ENCODE measurements at regions not wholly inside any gene's neighbourhood (a gene's known extent, or its start where the extent isn't known, plus 50 kb on each side); places are given as distances from the start of the nearest gene placed in this dataset.

- intact Hi-C loops (cut with DNase I) = no loop called here
- no peak for DNase-seq (ENCODE audit: low spot score)
- no peak for ATAC-seq
Observed at GRCh38 chr13:86201477-86201876, 402.3 kb upstream of the SLITRK6 start.

GRCh38 chr13:86193281-86193680 lies 394.1 kb upstream of the SLITRK6 start:
- intact Hi-C loops (cut with DNase I) = no loop called here
- ATAC-seq (no peak), DNase-seq (ENCODE audit: low spot score) (no peak)

- ATAC-seq (no peak), DNase-seq (ENCODE audit: low spot score) (no peak)
- intact Hi-C loops (cut with DNase I) = no loop called here
Observed at GRCh38 chr13:86188170-86188569, 389.0 kb upstream of the SLITRK6 start.

GRCh38 chr13:86185636-86186035 lies 386.4 kb upstream of the SLITRK6 start:
- ATAC-seq (no peak), DNase-seq (ENCODE audit: low spot score) (no peak)
- intact Hi-C loops (cut with DNase I) = no loop called here

- DNase-seq (ENCODE audit: low spot score) = no peak
- ATAC-seq = no peak
- intact Hi-C loops (cut with DNase I) = no loop called here
Observed at GRCh38 chr13:86185107-86185506, 385.9 kb upstream of the SLITRK6 start.

- ATAC-seq = no peak
Observed at GRCh38 chr13:86174622-86175021, 375.4 kb upstream of the SLITRK6 start.

GRCh38 chr13:86172961-86173360 lies 373.7 kb upstream of the SLITRK6 start:
- intact Hi-C loops (cut with DNase I) = no loop called here
- no peak for ATAC-seq
- no peak for DNase-seq (ENCODE audit: low spot score)

More at GRCh38 chr13:86174622-86175021, 375.4 kb upstream of the SLITRK6 start:
- intact Hi-C loops (cut with DNase I) = no loop called here
- no peak for DNase-seq (ENCODE audit: low spot score)

- intact Hi-C loops (cut with DNase I) = no loop called here
- DNase-seq (ENCODE audit: low spot score) (no peak), ATAC-seq (no peak)
Observed at GRCh38 chr13:86161257-86161656, 362.0 kb upstream of the SLITRK6 start.

- intact Hi-C loops (cut with DNase I) = no loop called here
- ATAC-seq (no peak), DNase-seq (ENCODE audit: low spot score) (no peak)
Observed at GRCh38 chr13:86155756-86156155, 356.5 kb upstream of the SLITRK6 start.

- intact Hi-C loops (cut with DNase I) = no loop called here
- ATAC-seq = no peak
Observed at GRCh38 chr13:86142080-86142479, 342.9 kb upstream of the SLITRK6 start.

GRCh38 chr13:86135856-86136255 lies 336.6 kb upstream of the SLITRK6 start:
- no peak for DNase-seq (ENCODE audit: low spot score)
- intact Hi-C loops (cut with DNase I) = no loop called here
- no peak for ATAC-seq

More at GRCh38 chr13:86142080-86142479, 342.9 kb upstream of the SLITRK6 start:
- no peak for DNase-seq (ENCODE audit: low spot score)

GRCh38 chr13:86121881-86122280 lies 322.7 kb upstream of the SLITRK6 start:
- DNase-seq (ENCODE audit: low spot score) = no peak

GRCh38 chr13:86109107-86109506 lies 309.9 kb upstream of the SLITRK6 start:
- intact Hi-C loops (cut with DNase I) = no loop called here
- DNase-seq (ENCODE audit: low spot score) (no peak), ATAC-seq (no peak)

More at GRCh38 chr13:86121881-86122280, 322.7 kb upstream of the SLITRK6 start:
- intact Hi-C loops (cut with DNase I) = no loop called here
- no peak for ATAC-seq

GRCh38 chr13:86108334-86108733 lies 309.1 kb upstream of the SLITRK6 start:
- DNase-seq (ENCODE audit: low spot score) (no peak), ATAC-seq (no peak)
- intact Hi-C loops (cut with DNase I) = no loop called here

- intact Hi-C loops (cut with DNase I) = loop anchor here (5.0 kb wide), 1 partner anchor 1086 kb away; no protein-coding TSS in a partner anchor
- ATAC-seq (no peak), DNase-seq (ENCODE audit: low spot score) (no peak)
Observed at GRCh38 chr13:86098511-86098910, 299.3 kb upstream of the SLITRK6 start.

- no peak for DNase-seq (ENCODE audit: low spot score)
- no peak for ATAC-seq
- intact Hi-C loops (cut with DNase I) = loop anchor here (5.0 kb wide), 1 partner anchor 1083 kb away; no protein-coding TSS in a partner anchor
Observed at GRCh38 chr13:86095351-86095750, 296.1 kb upstream of the SLITRK6 start.

GRCh38 chr13:86090181-86090580 lies 291.0 kb upstream of the SLITRK6 start:
- ATAC-seq = no peak
- intact Hi-C loops (cut with DNase I) = no loop called here
- no peak for DNase-seq (ENCODE audit: low spot score)

- no peak for ATAC-seq
- intact Hi-C loops (cut with DNase I) = no loop called here
Observed at GRCh38 chr13:86087244-86087643, 288.0 kb upstream of the SLITRK6 start.

GRCh38 chr13:86085890-86086289 lies 286.7 kb upstream of the SLITRK6 start:
- intact Hi-C loops (cut with DNase I) = no loop called here
- DNase-seq (ENCODE audit: low spot score) (no peak), ATAC-seq (no peak)

More at GRCh38 chr13:86087244-86087643, 288.0 kb upstream of the SLITRK6 start:
- DNase-seq (ENCODE audit: low spot score) = no peak

- no peak for DNase-seq (ENCODE audit: low spot score)
- intact Hi-C loops (cut with DNase I) = no loop called here
- ATAC-seq = no peak
Observed at GRCh38 chr13:86082121-86082520, 282.9 kb upstream of the SLITRK6 start.

GRCh38 chr13:86080340-86080995 lies 281.2 kb upstream of the SLITRK6 start:
- ATAC-seq (no peak), DNase-seq (ENCODE audit: low spot score) (no peak)
- intact Hi-C loops (cut with DNase I) = no loop called here

All from sciatic nerve (tissue), 2 donors.